D721Med (cell line): ENCODE measurements at regions not wholly inside any gene's neighbourhood (a gene's known extent, or its start where the extent isn't known, plus 50 kb on each side); places are given as distances from the start of the nearest gene placed in this dataset.

ENCODE experiments used
- DNase-seq: peaks from one replicate; pipeline ENCODE4 v3.0.0; 2011; ENCODE audit warnings: low spot score; ENCODE audit not compliant: insufficient read length
- FAIRE-seq: peaks from 2 replicates; lab custom pipeline; 2011; peaks lifted over from hg19 to GRCh38; lab: Jason Lieb, UNC
- CTCF ChIP-seq: IDR thresholded peaks from 2 replicates; pipeline ENCODE4 v1.5.1; 2012; ENCODE audit warnings: mild to moderate bottlenecking, control low read depth; ENCODE audit not compliant: insufficient read depth; ENCODE audit errors: missing control alignments

- no peak for FAIRE-seq
- DNase-seq: no peak
- no peak for TF ChIP-seq CTCF
Observed at GRCh38 chr10:44083719-44084400, 301.0 kb downstream of the CXCL12 start.

GRCh38 chr10:44071479-44071878 lies 313.4 kb downstream of the CXCL12 start:
- no peak for TF ChIP-seq CTCF
- DNase-seq (no peak), FAIRE-seq (no peak)

- FAIRE-seq: no peak
- no peak for DNase-seq
- TF ChIP-seq CTCF: no peak
Observed at GRCh38 chr10:44070282-44070681, 314.6 kb downstream of the CXCL12 start.

- no peak for DNase-seq
- no peak for TF ChIP-seq CTCF
- no peak for FAIRE-seq
Observed at GRCh38 chr10:44069573-44069972, 315.3 kb downstream of the CXCL12 start.

- no peak for TF ChIP-seq CTCF
- FAIRE-seq: no peak
- DNase-seq: no peak
Observed at GRCh38 chr10:44068716-44069482, 316.0 kb downstream of the CXCL12 start.

- FAIRE-seq (no peak), DNase-seq (no peak)
- no peak for TF ChIP-seq CTCF
Observed at GRCh38 chr10:44067432-44067831, 317.5 kb downstream of the CXCL12 start.
